AG10803 (cell line): ENCODE measurements at regions not wholly inside any gene's neighbourhood (a gene's known extent, or its start where the extent isn't known, plus 50 kb on each side); places are given as distances from the start of the nearest gene placed in this dataset.

Experiments
- DNase-seq: peaks from one replicate; pipeline ENCODE4 v3.0.0; 2010; ENCODE audit warnings: low read depth
- H3K4me3 ChIP-seq: 2 replicates; pipeline ENCODE4 v1.5.1; 2011; ENCODE audit warnings: mild to moderate bottlenecking, low read length, control low read depth
- CTCF ChIP-seq: conservative IDR thresholded peaks from 2 replicates; pipeline ENCODE4 v1.5.1; 2011; ENCODE audit warnings: mild to moderate bottlenecking, low read length, control low read depth, inconsistent platforms

- no peak for TF ChIP-seq CTCF
These were observed 419.4 kb downstream of the SHQ1 start for GRCh38 chr3:72428803-72429202.

GRCh38 chr3:72427624-72428023 is 420.6 kb downstream of the SHQ1 start:
- TF ChIP-seq CTCF: no peak
- no peak for DNase-seq
- no peak overlapping the region for H3K4me3 ChIP-seq

More at GRCh38 chr3:72428803-72429202, 419.4 kb downstream of the SHQ1 start:
- no peak overlapping the region for H3K4me3 ChIP-seq
- DNase-seq: no peak

- TF ChIP-seq CTCF: no peak
- no peak for DNase-seq
- H3K4me3 ChIP-seq: no peak overlapping the region
These were observed 421.4 kb downstream of the SHQ1 start for GRCh38 chr3:72426618-72427397.

GRCh38 chr3:72423643-72424042 is 424.6 kb downstream of the SHQ1 start:
- DNase-seq: no peak
- TF ChIP-seq CTCF: no peak
- no peak overlapping the region for H3K4me3 ChIP-seq

GRCh38 chr3:72421786-72422185 is 426.5 kb downstream of the SHQ1 start:
- no peak for TF ChIP-seq CTCF
- no peak overlapping the region for H3K4me3 ChIP-seq
- no peak for DNase-seq

GRCh38 chr3:72421126-72421525 is 427.1 kb downstream of the SHQ1 start:
- TF ChIP-seq CTCF: no peak
- H3K4me3 ChIP-seq: no peak overlapping the region
- no peak for DNase-seq

GRCh38 chr3:72418856-72419255 is 429.4 kb downstream of the SHQ1 start:
- no peak overlapping the region for H3K4me3 ChIP-seq
- no peak for TF ChIP-seq CTCF
- no peak for DNase-seq
